SK-N-SH (cell line): ENCODE measurements at regions not wholly inside any gene's neighbourhood (a gene's known extent, or its start where the extent isn't known, plus 50 kb on each side); places are given as distances from the start of the nearest gene placed in this dataset.

Experiments
- EZH2phosphoT487 ChIP-seq: fragments of 200-600 bp; sonication (generic); IDR thresholded peaks from 2 replicates; pipeline ENCODE4 v1.6.1; 2017; ENCODE audit warnings: low read depth, mixed run types, mild to moderate bottlenecking, antibody characterized with exemption, moderate library complexity, borderline replicate concordance
- RCOR1 ChIP-seq: fragments of 150-350 bp; IDR thresholded peaks from 2 replicates; pipeline ENCODE4 v1.6.1; 2017; ENCODE audit warnings: antibody characterized with exemption, low read length
- SIN3A ChIP-seq: IDR thresholded peaks from 2 replicates; pipeline ENCODE4 v1.6.1; 2012; ENCODE audit warnings: low read depth, mild to moderate bottlenecking, low read length, moderate library complexity, borderline replicate concordance
- TCF12 ChIP-seq: IDR thresholded peaks from 2 replicates; pipeline ENCODE4 v1.4.0; 2012
- USF2 ChIP-seq: fragments of 150-350 bp; IDR thresholded peaks from 2 replicates; pipeline ENCODE4 v1.6.1; 2017; ENCODE audit warnings: antibody characterized with exemption, low read length, low read depth, borderline replicate concordance
- YY1 ChIP-seq: IDR thresholded peaks from 2 replicates; pipeline ENCODE4 v1.4.0; 2012; ENCODE audit warnings: low read depth, mild to moderate bottlenecking
- TF ChIP-seq, protein P1 (sequence below): fragments of 200-600 bp; sonication (generic); IDR thresholded peaks from 2 replicates; pipeline ENCODE4 v1.6.1; 2017; ENCODE audit warnings: antibody characterized with exemption, mild to moderate bottlenecking, moderate library complexity

DNA sequence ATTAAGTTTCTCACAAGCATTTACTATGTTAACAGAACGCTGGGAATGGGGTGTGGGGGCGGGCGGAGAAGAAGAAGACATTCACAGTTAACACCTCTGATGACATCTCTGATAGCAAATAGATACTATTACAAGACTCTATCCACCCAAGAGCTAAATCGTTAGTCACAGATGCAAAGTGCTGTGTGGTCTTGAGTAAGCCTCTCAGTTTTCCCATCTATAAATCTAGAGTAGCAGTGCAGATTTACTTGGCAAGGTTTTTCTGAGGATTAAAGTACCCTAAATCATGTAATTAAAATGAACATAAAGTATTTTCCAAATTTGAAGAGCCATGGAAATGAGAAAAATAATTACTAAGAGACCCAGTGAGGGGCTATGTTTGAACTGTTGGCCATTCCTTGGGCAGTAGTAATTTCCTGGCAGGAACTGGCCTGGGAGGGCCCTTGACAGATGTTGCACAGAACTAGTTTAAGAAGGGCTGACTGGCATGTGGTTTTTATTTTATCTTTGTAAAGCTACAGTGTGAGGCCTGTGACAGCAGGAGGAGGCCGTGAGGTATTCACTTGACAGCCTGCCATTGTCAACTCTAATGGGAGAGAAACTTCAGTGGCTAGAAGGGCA, 58.7 kb upstream of the APOBEC4 start:
- no peak for TF ChIP-seq YY1
- TF ChIP-seq SIN3A, result peak; percentile 59; the same call in 1 of the 2 replicates
- no peak for TF ChIP-seq RCOR1
- TF ChIP-seq, protein P1, sequence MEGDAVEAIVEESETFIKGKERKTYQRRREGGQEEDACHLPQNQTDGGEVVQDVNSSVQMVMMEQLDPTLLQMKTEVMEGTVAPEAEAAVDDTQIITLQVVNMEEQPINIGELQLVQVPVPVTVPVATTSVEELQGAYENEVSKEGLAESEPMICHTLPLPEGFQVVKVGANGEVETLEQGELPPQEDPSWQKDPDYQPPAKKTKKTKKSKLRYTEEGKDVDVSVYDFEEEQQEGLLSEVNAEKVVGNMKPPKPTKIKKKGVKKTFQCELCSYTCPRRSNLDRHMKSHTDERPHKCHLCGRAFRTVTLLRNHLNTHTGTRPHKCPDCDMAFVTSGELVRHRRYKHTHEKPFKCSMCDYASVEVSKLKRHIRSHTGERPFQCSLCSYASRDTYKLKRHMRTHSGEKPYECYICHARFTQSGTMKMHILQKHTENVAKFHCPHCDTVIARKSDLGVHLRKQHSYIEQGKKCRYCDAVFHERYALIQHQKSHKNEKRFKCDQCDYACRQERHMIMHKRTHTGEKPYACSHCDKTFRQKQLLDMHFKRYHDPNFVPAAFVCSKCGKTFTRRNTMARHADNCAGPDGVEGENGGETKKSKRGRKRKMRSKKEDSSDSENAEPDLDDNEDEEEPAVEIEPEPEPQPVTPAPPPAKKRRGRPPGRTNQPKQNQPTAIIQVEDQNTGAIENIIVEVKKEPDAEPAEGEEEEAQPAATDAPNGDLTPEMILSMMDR, result peak; percentile 19; the same call in 1 of the 2 replicates
- no peak for TF ChIP-seq EZH2phosphoT487
- TF ChIP-seq TCF12, result peak; percentile 86
- TF ChIP-seq USF2, result no peak
